ENCODE measurements at regions not wholly inside any gene's neighbourhood (a gene's known extent, or its start where the extent isn't known, plus 50 kb on each side); places are given as distances from the start of the nearest gene placed in this dataset.
"Not testable (repeated sequence)": the region's sequence is repeated elsewhere in the genome, so short reads cannot be mapped to it uniquely, and the experiment has no call there.

- no peak overlapping the region for H3K4me3 ChIP-seq (ENCODE audit: low read depth, low read length)
- TF ChIP-seq CTCF (IDR thresholded peaks at IDR 0.05; ENCODE audit: insufficient read depth, low read depth, low read length), result no peak
- DNase-seq (ENCODE audit: low read depth), result no peak
Measured at GRCh38 chr3:124635169-124635539, 95.1 kb upstream of the UMPS start.

GRCh38 chr3:124636101-124636862 is 94.0 kb upstream of the UMPS start:
- no peak for DNase-seq (ENCODE audit: low read depth)
- no peak overlapping the region for H3K4me3 ChIP-seq (ENCODE audit: low read depth, low read length)
- no peak for TF ChIP-seq CTCF (IDR thresholded peaks at IDR 0.05; ENCODE audit: insufficient read depth, low read depth, low read length)

- DNase-seq (ENCODE audit: low read depth), result no peak
- no peak overlapping the region for H3K4me3 ChIP-seq (ENCODE audit: low read depth, low read length)
- TF ChIP-seq CTCF (IDR thresholded peaks at IDR 0.05; ENCODE audit: insufficient read depth, low read depth, low read length), result no peak
Measured at GRCh38 chr3:124636863-124637296, 93.4 kb upstream of the UMPS start.

GRCh38 chr3:124639406-124640237 is 90.6 kb upstream of the UMPS start:
- H3K4me3 ChIP-seq (ENCODE audit: low read depth, low read length), result no peak overlapping the region
- no peak for TF ChIP-seq CTCF (IDR thresholded peaks at IDR 0.05; ENCODE audit: insufficient read depth, low read depth, low read length)
- no peak for DNase-seq (ENCODE audit: low read depth)

GRCh38 chr3:124640635-124641306 is 89.5 kb upstream of the UMPS start:
- no peak for DNase-seq (ENCODE audit: low read depth)
- H3K4me3 ChIP-seq (ENCODE audit: low read depth, low read length), result no peak overlapping the region
- no peak for TF ChIP-seq CTCF (IDR thresholded peaks at IDR 0.05; ENCODE audit: insufficient read depth, low read depth, low read length)

- no peak for TF ChIP-seq CTCF (IDR thresholded peaks at IDR 0.05; ENCODE audit: insufficient read depth, low read depth, low read length)
Measured at GRCh38 chr3:124643453-124643852, 86.8 kb upstream of the UMPS start.

GRCh38 chr3:124646186-124646585 is 84.1 kb upstream of the UMPS start:
- H3K4me3 ChIP-seq (ENCODE audit: low read depth, low read length); DNase-seq (ENCODE audit: low read depth): not testable (repeated sequence)

More at GRCh38 chr3:124643453-124643852, 86.8 kb upstream of the UMPS start:
- no peak for DNase-seq (ENCODE audit: low read depth)
- H3K4me3 ChIP-seq (ENCODE audit: low read depth, low read length), result no peak overlapping the region
